K562 (cell line): ENCODE measurements at regions not wholly inside any gene's neighbourhood (a gene's known extent, or its start where the extent isn't known, plus 50 kb on each side); places are given as distances from the start of the nearest gene placed in this dataset.

Source experiments
- CC2D1A ChIP-seq: fragments of 450-650 bp; IDR thresholded peaks from 2 replicates; pipeline ENCODE4 v1.6.1; 2017; ENCODE audit warnings: mild to moderate bottlenecking
- CEBPB ChIP-seq: fragments of 450-650 bp; IDR thresholded peaks from 2 replicates; pipeline ENCODE4 v1.6.1; 2016; ENCODE audit warnings: missing genetic modification characterization, missing compliant biosample characterization
- COPS2 ChIP-seq: fragments of 450-650 bp; conservative IDR thresholded peaks from 2 replicates; pipeline ENCODE4 v1.6.1; 2016; ENCODE audit warnings: mild to moderate bottlenecking, moderate library complexity
- CTCF ChIP-seq, 3 experiments: IDR thresholded peaks in 2 of 3; conservative IDR thresholded peaks in 1 of 3; 2 replicates each; pipeline ENCODE4 v1.5.1; 2011 to 2012; ENCODE audit warnings: low read length in 3 of 3, mild to moderate bottlenecking in 3 of 3, control low read depth in 2 of 3, improper control_type of control experiment in 1 of 3, inconsistent platforms in 1 of 3, low read depth in 1 of 3, mixed read lengths in 1 of 3, moderate library complexity in 1 of 3; ENCODE audit not compliant: insufficient read depth in 2 of 3
- ETV1 ChIP-seq: fragments of 450-650 bp; conservative IDR thresholded peaks from 2 replicates; pipeline ENCODE4 v1.6.1; 2016; ENCODE audit warnings: missing genetic modification characterization, control low read depth, low read depth, missing compliant biosample characterization
- FOXA1 ChIP-seq: fragments of 450-650 bp; IDR thresholded peaks from 2 replicates; pipeline ENCODE4 v1.6.1; 2016; ENCODE audit warnings: mild to moderate bottlenecking, borderline replicate concordance
- GABPB2 ChIP-seq: fragments of 250-450 bp; sonication (Bioruptor Pico); conservative IDR thresholded peaks from 2 replicates; pipeline ENCODE4 v1.5.1; 2021; ENCODE audit warnings: mild to moderate bottlenecking
- HOXB6 ChIP-seq: fragments of 250-450 bp; sonication (Bioruptor Pico); IDR thresholded peaks from 2 replicates; pipeline ENCODE4 v1.5.1; 2022; ENCODE audit warnings: mild to moderate bottlenecking, borderline replicate concordance
- KDM5B ChIP-seq: fragments of 200-600 bp; sonication (generic); IDR thresholded peaks from 2 replicates; pipeline ENCODE4 v1.6.1; 2012; ENCODE audit warnings: low read depth, mild to moderate bottlenecking, moderate library complexity, low read length, control low read depth, inconsistent platforms; ENCODE audit not compliant: insufficient replicate concordance
- KLF16 ChIP-seq: IDR thresholded peaks from 2 replicates; pipeline ENCODE4 v1.6.1; 2016; ENCODE audit warnings: antibody characterized with exemption
- REST ChIP-seq, 2 experiments: fragments of 450-650 bp; formaldehyde crosslinking in 1 of 2; IDR thresholded peaks; 2 replicates each; pipeline versions ENCODE4 v1.4.0 to v1.6.1; 2014 to 2020; ENCODE audit warnings: mild to moderate bottlenecking in 2 of 2, borderline replicate concordance in 1 of 2, low read depth in 1 of 2
- SMARCE1 ChIP-seq: fragments of 450-650 bp; IDR thresholded peaks from 2 replicates; pipeline ENCODE4 v1.7.1; 2016; ENCODE audit warnings: mild to moderate bottlenecking
- SRF ChIP-seq, 2 experiments: fragments of 250-450, 450-650 bp in 1 of 2; sonication (Bioruptor Pico) in 1 of 2; sonication (generic) in 1 of 2; formaldehyde crosslinking; IDR thresholded peaks; 2 replicates each; pipeline versions ENCODE4 v1.5.0 to v1.5.1; 2020 to 2022; ENCODE audit warnings: mild to moderate bottlenecking in 1 of 2, missing genetic modification reagents in 1 of 2
- TF ChIP-seq, protein P1 (sequence below): sonication (generic); formaldehyde crosslinking; IDR thresholded peaks from 2 replicates; pipeline ENCODE4 v1.8.0; 2022; ENCODE audit warnings: missing genetic modification reagents, mild to moderate bottlenecking, borderline replicate concordance
- TF ChIP-seq, protein P2 (sequence below): fragments of 450-650 bp; conservative IDR thresholded peaks from 2 replicates; pipeline ENCODE4 v1.6.1; 2016; ENCODE audit warnings: missing genetic modification characterization, low read depth, mild to moderate bottlenecking, missing compliant biosample characterization, moderate library complexity

DNA sequence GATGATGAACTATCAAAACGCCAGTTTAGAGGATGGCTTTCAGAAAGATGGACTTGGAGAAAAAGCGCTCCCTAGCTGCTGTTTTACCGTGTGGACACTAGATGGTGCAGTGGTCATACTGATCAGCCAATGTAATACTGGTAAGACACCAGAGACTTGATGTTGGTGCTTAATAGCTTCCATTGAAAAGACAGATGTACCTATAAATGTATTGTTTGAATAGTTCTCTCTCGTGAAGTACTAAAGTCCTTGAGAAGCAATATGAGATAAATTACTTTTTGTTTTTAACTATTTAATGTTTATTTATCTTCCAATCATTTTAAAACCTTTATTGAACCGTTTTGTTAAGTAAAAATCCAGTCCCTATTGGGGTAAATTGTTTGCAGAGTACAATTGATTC, 63.9 kb upstream of the FUCA2 start (continued):
- TF ChIP-seq, protein P1, sequence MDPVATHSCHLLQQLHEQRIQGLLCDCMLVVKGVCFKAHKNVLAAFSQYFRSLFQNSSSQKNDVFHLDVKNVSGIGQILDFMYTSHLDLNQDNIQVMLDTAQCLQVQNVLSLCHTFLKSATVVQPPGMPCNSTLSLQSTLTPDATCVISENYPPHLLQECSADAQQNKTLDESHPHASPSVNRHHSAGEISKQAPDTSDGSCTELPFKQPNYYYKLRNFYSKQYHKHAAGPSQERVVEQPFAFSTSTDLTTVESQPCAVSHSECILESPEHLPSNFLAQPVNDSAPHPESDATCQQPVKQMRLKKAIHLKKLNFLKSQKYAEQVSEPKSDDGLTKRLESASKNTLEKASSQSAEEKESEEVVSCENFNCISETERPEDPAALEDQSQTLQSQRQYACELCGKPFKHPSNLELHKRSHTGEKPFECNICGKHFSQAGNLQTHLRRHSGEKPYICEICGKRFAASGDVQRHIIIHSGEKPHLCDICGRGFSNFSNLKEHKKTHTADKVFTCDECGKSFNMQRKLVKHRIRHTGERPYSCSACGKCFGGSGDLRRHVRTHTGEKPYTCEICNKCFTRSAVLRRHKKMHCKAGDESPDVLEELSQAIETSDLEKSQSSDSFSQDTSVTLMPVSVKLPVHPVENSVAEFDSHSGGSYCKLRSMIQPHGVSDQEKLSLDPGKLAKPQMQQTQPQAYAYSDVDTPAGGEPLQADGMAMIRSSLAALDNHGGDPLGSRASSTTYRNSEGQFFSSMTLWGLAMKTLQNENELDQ (CRISPR knock-in tag): no peak
- TF ChIP-seq CTCF (IDR thresholded peaks at IDR 0.05 in 2 of 3, conservative IDR thresholded peaks at IDR 0.05 in 1 of 3; ENCODE audit: insufficient read depth in 2 of 3, low read depth in 1 of 3, low read length in 3 of 3) (peak; percentile 86 to 97 (median 94)), KDM5B (no peak), REST (IDR thresholded peaks at IDR 0.05; ENCODE audit: borderline replicate concordance) (peak; percentile 92), REST (CRISPR knock-in tag; IDR thresholded peaks at IDR 0.05; ENCODE audit: low read depth) (no peak), FOXA1 (no peak), HOXB6 (no peak), COPS2 (no peak), SMARCE1 (no peak), SRF (CRISPR knock-in tag; IDR thresholded peaks at IDR 0.05) (no peak), GABPB2 (CRISPR knock-in tag) (no peak), CC2D1A (peak; percentile 65; the same call in 1 of the 2 replicates), CEBPB (tag) (no peak), KLF16 (peak; percentile 54; the same call in 1 of the 2 replicates), ETV1 (no peak)
- TF ChIP-seq, protein P2, sequence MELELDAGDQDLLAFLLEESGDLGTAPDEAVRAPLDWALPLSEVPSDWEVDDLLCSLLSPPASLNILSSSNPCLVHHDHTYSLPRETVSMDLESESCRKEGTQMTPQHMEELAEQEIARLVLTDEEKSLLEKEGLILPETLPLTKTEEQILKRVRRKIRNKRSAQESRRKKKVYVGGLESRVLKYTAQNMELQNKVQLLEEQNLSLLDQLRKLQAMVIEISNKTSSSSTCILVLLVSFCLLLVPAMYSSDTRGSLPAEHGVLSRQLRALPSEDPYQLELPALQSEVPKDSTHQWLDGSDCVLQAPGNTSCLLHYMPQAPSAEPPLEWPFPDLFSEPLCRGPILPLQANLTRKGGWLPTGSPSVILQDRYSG (tag): no peak
